Transverse colon (tissue), 3 donors: ENCODE measurements at regions not wholly inside any gene's neighbourhood (a gene's known extent, or its start where the extent isn't known, plus 50 kb on each side); places are given as distances from the start of the nearest gene placed in this dataset.

Experiments
- EP300 ChIP-seq: sonication (generic); formaldehyde crosslinking; IDR thresholded peaks from one replicate; pipeline ENCODE4 v1.6.1; 2017; ENCODE audit warnings: antibody characterized with exemption, low read depth
- POLR2A ChIP-seq: fragments of 450-650 bp; IDR thresholded peaks from one replicate; pipeline ENCODE4 v1.6.1; 2016; ENCODE audit warnings: antibody characterized with exemption, mild to moderate bottlenecking, moderate library complexity
- TF ChIP-seq, protein P1 (sequence below), 5 experiments: fragments of 200-600 bp in 3 of 5; fragments of 450-650 bp in 2 of 5; sonication (generic) in 3 of 5; IDR thresholded peaks; 1 replicate in 2 of 5; 2 replicates in 3 of 5; pipeline ENCODE4 v1.5.1; 2016 to 2017; ENCODE audit warnings: antibody characterized with exemption in 5 of 5, inconsistent platforms in 3 of 5, mild to moderate bottlenecking in 2 of 5, moderate library complexity in 1 of 5

- TF ChIP-seq EP300 (no peak), POLR2A (no peak)
- TF ChIP-seq, protein P1, sequence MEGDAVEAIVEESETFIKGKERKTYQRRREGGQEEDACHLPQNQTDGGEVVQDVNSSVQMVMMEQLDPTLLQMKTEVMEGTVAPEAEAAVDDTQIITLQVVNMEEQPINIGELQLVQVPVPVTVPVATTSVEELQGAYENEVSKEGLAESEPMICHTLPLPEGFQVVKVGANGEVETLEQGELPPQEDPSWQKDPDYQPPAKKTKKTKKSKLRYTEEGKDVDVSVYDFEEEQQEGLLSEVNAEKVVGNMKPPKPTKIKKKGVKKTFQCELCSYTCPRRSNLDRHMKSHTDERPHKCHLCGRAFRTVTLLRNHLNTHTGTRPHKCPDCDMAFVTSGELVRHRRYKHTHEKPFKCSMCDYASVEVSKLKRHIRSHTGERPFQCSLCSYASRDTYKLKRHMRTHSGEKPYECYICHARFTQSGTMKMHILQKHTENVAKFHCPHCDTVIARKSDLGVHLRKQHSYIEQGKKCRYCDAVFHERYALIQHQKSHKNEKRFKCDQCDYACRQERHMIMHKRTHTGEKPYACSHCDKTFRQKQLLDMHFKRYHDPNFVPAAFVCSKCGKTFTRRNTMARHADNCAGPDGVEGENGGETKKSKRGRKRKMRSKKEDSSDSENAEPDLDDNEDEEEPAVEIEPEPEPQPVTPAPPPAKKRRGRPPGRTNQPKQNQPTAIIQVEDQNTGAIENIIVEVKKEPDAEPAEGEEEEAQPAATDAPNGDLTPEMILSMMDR (IDR thresholded peaks at IDR 0.05) = no peak
Measured at GRCh38 chr22:49458708-49459099, 369.0 kb downstream of the BRD1 start.
